Neural crest cell (in vitro differentiated cells): ENCODE measurements at regions not wholly inside any gene's neighbourhood (a gene's known extent, or its start where the extent isn't known, plus 50 kb on each side); places are given as distances from the start of the nearest gene placed in this dataset.

Source experiments
- DNase-seq: peaks from one replicate; pipeline ENCODE4 v3.0.0; 2021; ENCODE audit warnings: low read depth, mixed read lengths, low spot score
- H3K27ac Mint-ChIP-seq: one replicate; pipeline ENCODE4 v1.8.0; 2021; ENCODE audit warnings: mild to moderate bottlenecking, mixed read lengths; ENCODE audit not compliant: unreplicated experiment
- H3K27me3 Mint-ChIP-seq: 2 replicates; pipeline ENCODE4 v1.8.0; 2021; ENCODE audit warnings: low read depth, mild to moderate bottlenecking, mixed read lengths
- H3K36me3 Mint-ChIP-seq: 2 replicates; pipeline ENCODE4 v1.8.0; 2021; ENCODE audit warnings: low read depth, mild to moderate bottlenecking, mixed read lengths
- H3K4me1 Mint-ChIP-seq: 2 replicates; pipeline ENCODE4 v1.8.0; 2021; ENCODE audit warnings: mixed read lengths
- H3K4me3 Mint-ChIP-seq: one replicate; pipeline ENCODE4 v1.8.0; 2021; ENCODE audit warnings: mild to moderate bottlenecking, mixed read lengths
- H3K9me3 Mint-ChIP-seq: 2 replicates; pipeline ENCODE4 v1.8.0; 2021; ENCODE audit warnings: mixed read lengths
- CTCF ChIP-seq: fragments of 200-600 bp; sonication (generic); conservative IDR thresholded peaks from 2 replicates; pipeline ENCODE4 v1.5.0; 2021; ENCODE audit warnings: antibody characterized with exemption, mild to moderate bottlenecking

GRCh38 chr5:2106721-2107120, 224.0 kb upstream of the IRX4 start:
- DNase-seq: no peak
- H3K4me3 Mint-ChIP-seq: no peak overlapping the region
- H3K36me3 Mint-ChIP-seq: no peaks in the 10 kb centered on the region
- no peak overlapping the region for H3K27ac Mint-ChIP-seq
- no peaks in the 10 kb centered on the region for H3K4me1 Mint-ChIP-seq
- peaks cover 5% of the 10 kb centered on the region for H3K27me3 Mint-ChIP-seq
- no peak for TF ChIP-seq CTCF
- H3K9me3 Mint-ChIP-seq: peaks cover 10% of the 10 kb centered on the region

- H3K27ac Mint-ChIP-seq: no peak overlapping the region
- H3K36me3 Mint-ChIP-seq: no peaks in the 10 kb centered on the region
- H3K27me3 Mint-ChIP-seq: peaks cover 8% of the 10 kb centered on the region
- H3K4me3 Mint-ChIP-seq: no peak overlapping the region
- DNase-seq: no peak
- H3K9me3 Mint-ChIP-seq: peaks cover 10% of the 10 kb centered on the region
- no peaks in the 10 kb centered on the region for H3K4me1 Mint-ChIP-seq
- TF ChIP-seq CTCF: no peak
Measured at GRCh38 chr5:2105141-2105540, 222.4 kb upstream of the IRX4 start.

GRCh38 chr5:2103940-2104339, 221.2 kb upstream of the IRX4 start:
- Mint-ChIP-seq H3K36me3 (no peaks in the 10 kb centered on the region), H3K9me3 (peaks cover 10% of the 10 kb centered on the region), H3K4me3 (no peak overlapping the region), H3K27me3 (peaks cover 3% of the 10 kb centered on the region), H3K27ac (no peak overlapping the region), H3K4me1 (no peaks in the 10 kb centered on the region)
- TF ChIP-seq CTCF: no peak
- no peak for DNase-seq

GRCh38 chr5:2102819-2103776, 220.4 kb upstream of the IRX4 start:
- DNase-seq: no peak
- H3K9me3 Mint-ChIP-seq: peaks cover 10% of the 10 kb centered on the region
- TF ChIP-seq CTCF: no peak

GRCh38 chr5:2101685-2102084, 219.0 kb upstream of the IRX4 start:
- no peaks in the 10 kb centered on the region for H3K36me3 Mint-ChIP-seq
- H3K9me3 Mint-ChIP-seq: peaks cover 9% of the 10 kb centered on the region
- DNase-seq: no peak
- H3K4me3 Mint-ChIP-seq: no peak overlapping the region
- no peaks in the 10 kb centered on the region for H3K4me1 Mint-ChIP-seq
- H3K27me3 Mint-ChIP-seq: peaks cover 3% of the 10 kb centered on the region
- H3K27ac Mint-ChIP-seq: no peak overlapping the region
- TF ChIP-seq CTCF: no peak

More at GRCh38 chr5:2102819-2103776, 220.4 kb upstream of the IRX4 start:
- H3K4me1 Mint-ChIP-seq: no peaks in the 10 kb centered on the region
- H3K27me3 Mint-ChIP-seq: peaks cover 3% of the 10 kb centered on the region
- no peak overlapping the region for H3K27ac Mint-ChIP-seq
- H3K36me3 Mint-ChIP-seq: no peaks in the 10 kb centered on the region
- H3K4me3 Mint-ChIP-seq: no peak overlapping the region
